ENCODE measurements at regions not wholly inside any gene's neighbourhood (a gene's known extent, or its start where the extent isn't known, plus 50 kb on each side); places are given as distances from the start of the nearest gene placed in this dataset.

GRCh38 chr14:30356438-30357202 lies 202.3 kb upstream of the G2E3 start:
- TF ChIP-seq CTCF (IDR thresholded peaks at IDR 0.05) (no peak), EP300 (IDR thresholded peaks at IDR 0.05) (no peak)

Measured in esophagus muscularis mucosa (tissue), 3 donors.